Bronchial epithelial cell (primary cell): ENCODE measurements at regions not wholly inside any gene's neighbourhood (a gene's known extent, or its start where the extent isn't known, plus 50 kb on each side); places are given as distances from the start of the nearest gene placed in this dataset.

Experiments
- DNase-seq: peaks from one replicate; pipeline ENCODE4 v3.0.0-alpha.2; 2010; ENCODE audit warnings: low read depth
- FAIRE-seq: peaks from 2 replicates; lab custom pipeline; 2011; peaks lifted over from hg19 to GRCh38; lab: Jason Lieb, UNC
- H3K27me3 ChIP-seq: 2 replicates; pipeline ENCODE4 v1.5.1; 2011; ENCODE audit warnings: low read length; ENCODE audit not compliant: control insufficient read depth, insufficient read depth
- H3K36me3 ChIP-seq: 2 replicates; pipeline ENCODE4 v1.5.1; 2011; ENCODE audit warnings: low read length; ENCODE audit not compliant: control insufficient read depth, insufficient read depth
- H3K4me3 ChIP-seq: 2 replicates; pipeline ENCODE4 v1.5.1; 2011; ENCODE audit warnings: mild to moderate bottlenecking, low read depth, low read length, control low read depth
- TF ChIP-seq, protein P1 (sequence below): IDR thresholded peaks from 2 replicates; pipeline ENCODE4 v1.5.1; 2011; ENCODE audit warnings: mild to moderate bottlenecking, moderate library complexity, low read length, control low read depth, inconsistent platforms; ENCODE audit not compliant: insufficient read depth, severe bottlenecking

DNA sequence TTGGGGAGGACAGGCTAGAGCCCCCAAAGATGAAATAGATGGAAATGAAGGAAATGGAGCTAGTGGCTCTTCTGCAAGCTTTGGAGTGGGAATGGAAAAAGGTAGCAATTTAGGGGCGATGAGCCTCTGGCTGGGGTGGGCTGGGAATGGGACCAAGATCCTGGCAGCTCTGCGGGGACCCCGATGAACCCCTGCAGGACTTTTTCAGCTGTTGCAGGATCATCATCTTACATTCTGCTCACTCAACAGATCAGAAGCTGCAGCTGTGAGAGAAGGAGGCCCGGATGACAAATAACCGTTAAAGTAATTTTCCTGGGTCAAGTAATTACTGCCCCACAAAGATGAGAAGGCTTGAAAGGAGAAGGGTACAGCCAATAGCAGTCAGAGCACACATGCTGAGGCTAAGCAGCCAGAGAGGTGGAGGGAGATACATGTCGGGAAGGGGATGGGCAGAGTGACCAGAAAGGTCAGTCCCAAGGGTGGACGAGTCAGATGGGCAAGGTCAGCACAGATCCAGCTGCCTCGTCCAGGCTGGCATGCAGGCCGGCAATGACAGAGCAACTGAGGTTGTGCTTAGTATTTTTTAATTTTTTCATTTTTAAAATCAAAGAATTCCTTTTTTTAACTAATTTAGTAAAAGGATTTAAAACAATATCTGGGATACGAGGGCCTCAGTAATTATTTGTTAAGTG is 245.0 kb upstream of the RAB6C start:
- TF ChIP-seq, protein P1, sequence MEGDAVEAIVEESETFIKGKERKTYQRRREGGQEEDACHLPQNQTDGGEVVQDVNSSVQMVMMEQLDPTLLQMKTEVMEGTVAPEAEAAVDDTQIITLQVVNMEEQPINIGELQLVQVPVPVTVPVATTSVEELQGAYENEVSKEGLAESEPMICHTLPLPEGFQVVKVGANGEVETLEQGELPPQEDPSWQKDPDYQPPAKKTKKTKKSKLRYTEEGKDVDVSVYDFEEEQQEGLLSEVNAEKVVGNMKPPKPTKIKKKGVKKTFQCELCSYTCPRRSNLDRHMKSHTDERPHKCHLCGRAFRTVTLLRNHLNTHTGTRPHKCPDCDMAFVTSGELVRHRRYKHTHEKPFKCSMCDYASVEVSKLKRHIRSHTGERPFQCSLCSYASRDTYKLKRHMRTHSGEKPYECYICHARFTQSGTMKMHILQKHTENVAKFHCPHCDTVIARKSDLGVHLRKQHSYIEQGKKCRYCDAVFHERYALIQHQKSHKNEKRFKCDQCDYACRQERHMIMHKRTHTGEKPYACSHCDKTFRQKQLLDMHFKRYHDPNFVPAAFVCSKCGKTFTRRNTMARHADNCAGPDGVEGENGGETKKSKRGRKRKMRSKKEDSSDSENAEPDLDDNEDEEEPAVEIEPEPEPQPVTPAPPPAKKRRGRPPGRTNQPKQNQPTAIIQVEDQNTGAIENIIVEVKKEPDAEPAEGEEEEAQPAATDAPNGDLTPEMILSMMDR, result no peak
- DNase-seq, result no peak
- H3K4me3 ChIP-seq, result no peak overlapping the region
- no peak for FAIRE-seq
- H3K36me3 ChIP-seq, result no peaks in the 10 kb centered on the region
- H3K27me3 ChIP-seq, result no peaks in the 10 kb centered on the region

DNA sequence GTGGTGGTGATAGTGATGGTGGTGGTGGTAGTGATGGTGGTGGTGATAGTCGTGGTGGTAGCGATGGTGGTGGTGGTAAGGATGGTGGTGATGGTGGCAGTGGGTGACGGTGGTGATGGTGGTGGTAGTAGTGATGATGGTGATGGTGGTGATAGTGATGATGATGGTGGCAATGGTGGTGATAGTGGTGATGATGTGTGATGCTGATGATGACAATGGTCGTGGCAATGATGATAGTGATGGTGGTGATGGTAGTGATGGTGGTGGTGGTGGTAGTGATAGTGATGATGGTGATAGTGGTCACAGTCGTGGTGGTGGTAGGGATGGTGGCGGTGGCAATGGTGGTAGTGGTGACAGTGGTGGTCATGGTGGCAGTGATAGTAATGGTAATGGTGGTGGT is 243.9 kb upstream of the RAB6C start:
- Histone ChIP-seq H3K36me3 (no peaks in the 10 kb centered on the region), H3K27me3 (no peaks in the 10 kb centered on the region), H3K4me3 (no peak overlapping the region)
- TF ChIP-seq, protein P1, result no peak
- DNase-seq (no peak), FAIRE-seq (no peak)

DNA sequence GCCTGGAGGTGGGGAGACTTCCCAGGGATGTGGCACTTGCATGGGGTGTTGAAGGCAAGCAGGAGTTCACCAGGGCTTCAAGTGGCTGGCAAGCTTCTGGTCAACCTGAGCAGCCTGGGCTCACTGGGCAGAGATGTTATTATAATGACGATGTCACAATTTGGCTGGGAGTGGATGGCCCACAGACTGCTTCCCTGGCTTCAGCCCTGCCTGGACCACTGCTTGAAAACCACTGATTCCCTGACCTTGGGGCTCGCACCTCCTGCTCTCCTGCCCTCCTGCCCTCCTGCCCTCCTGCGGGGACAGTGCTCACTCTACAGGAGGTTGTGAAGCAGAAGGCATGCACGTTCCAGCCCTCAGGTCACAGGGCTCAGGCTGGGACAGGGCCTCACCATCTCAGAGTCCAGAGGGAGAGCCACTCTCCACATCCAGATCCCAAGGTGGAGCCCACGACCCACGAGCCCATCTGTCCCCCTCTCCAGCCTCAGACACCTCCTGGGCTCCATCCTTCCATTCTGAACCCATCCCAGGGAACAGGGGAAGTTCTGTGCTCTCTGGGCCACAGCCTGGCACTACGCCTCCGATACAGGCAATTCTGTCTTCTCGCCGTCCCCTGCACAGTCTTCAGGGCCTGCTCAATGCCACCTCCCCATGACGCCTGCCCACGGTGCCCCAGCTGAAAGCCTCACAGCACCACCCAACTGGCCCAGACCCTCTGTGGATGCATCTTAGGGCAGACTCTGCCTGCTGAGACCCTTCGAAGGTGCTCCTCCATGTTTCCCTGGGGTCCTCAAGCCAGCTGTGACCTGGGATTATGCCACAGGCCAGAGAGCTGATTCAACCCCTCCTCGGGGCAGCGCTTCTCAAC is 241.6 kb upstream of the RAB6C start:
- H3K27me3 ChIP-seq, result no peaks in the 10 kb centered on the region
- no peak overlapping the region for H3K4me3 ChIP-seq
- TF ChIP-seq, protein P1, result no peak
- DNase-seq (no peak), FAIRE-seq (no peak)
- no peaks in the 10 kb centered on the region for H3K36me3 ChIP-seq

DNA sequence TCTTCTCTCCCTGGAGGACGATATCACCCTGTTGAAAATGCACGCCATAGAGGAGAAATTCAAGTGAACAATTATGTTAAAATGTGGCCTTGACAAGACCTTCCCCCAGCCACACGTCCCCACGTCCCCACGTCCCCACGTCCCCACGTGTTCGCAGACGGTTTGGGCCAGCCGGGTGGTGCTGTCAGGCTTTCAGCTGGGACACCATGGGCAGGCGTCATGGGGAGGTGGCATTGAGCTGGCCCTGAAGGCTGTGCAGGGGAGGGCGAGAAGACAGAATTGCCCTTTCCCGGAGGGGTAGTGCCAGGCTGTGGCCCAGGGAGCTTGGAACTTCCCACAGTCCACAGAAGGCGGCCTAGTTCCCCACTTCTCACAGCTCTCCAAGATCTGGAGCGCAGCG is 240.7 kb upstream of the RAB6C start:
- no peak for FAIRE-seq
- no peak overlapping the region for H3K4me3 ChIP-seq
- TF ChIP-seq, protein P1, result no peak

DNA sequence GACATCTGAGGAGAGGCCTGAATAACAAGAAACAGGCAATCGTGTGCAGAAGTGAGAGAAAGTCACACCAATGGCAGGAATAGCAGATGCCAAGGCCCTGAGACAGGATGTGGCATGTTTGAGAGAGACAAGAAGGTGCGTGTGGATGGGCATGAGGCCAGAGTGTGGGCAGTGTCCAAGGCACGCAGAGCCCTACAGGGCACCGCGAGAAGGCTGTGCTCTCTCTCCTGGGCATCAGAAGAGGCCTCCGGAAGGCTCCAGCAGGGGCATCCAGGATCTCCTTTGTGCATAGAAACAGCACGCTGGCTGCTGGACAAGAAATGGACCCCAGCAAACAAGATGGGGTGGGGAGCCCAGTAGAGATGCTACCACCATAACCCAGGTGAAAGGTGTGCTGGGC is 239.0 kb upstream of the RAB6C start:
- no peaks in the 10 kb centered on the region for H3K27me3 ChIP-seq
- DNase-seq, result peak; percentile 38
- TF ChIP-seq, protein P1, result no peak
- no peak for FAIRE-seq
- no peak overlapping the region for H3K4me3 ChIP-seq
- H3K36me3 ChIP-seq, result no peaks in the 10 kb centered on the region

More for the DNA sequence above, 240.7 kb upstream of the RAB6C start:
- DNase-seq, result no peak
- no peaks in the 10 kb centered on the region for H3K27me3 ChIP-seq
- no peaks in the 10 kb centered on the region for H3K36me3 ChIP-seq
